Embryonic facial prominence (tissue), 1 donor: ENCODE measurements at regions not wholly inside any gene's neighbourhood (a gene's known extent, or its start where the extent isn't known, plus 50 kb on each side); places are given as distances from the start of the nearest gene placed in this dataset.

ENCODE experiments used
- DNase-seq: peaks from one replicate; pipeline ENCODE4 v3.0.0-alpha.2; 2016; ENCODE audit errors: extremely low spot score

GRCh38 chr11:70846781-70847655 lies 405.4 kb downstream of the SHANK2 start:
- DNase-seq, result no peak

DNA sequence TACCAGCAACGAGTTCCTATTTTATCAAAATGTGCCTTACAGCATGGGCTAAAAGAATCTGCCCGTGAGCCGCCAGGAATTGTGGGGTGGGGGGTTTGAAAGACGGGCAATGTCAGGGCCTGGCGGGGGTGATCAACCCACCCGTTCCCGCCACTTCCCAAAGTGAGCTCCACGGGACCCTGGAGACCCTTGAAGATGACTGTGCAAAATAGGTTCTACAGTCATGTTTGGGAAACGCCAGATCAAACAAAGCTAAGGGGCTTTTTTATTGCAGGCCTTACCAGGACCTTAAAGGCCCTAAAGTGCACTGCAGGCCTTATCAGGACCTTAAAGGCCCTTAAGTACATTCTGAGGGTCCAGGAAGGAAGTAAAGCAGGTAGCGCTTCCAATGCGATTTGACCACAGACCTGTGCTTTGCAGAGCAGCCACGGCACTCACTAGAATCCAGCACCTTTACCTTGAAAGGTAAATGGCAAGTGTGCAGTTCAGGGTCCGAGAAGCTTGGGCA lies 404.1 kb downstream of the SHANK2 start:
- DNase-seq, result no peak

GRCh38 chr11:70849031-70849430 lies 403.3 kb downstream of the SHANK2 start:
- no peak for DNase-seq

GRCh38 chr11:70851308-70851707 lies 401.1 kb downstream of the SHANK2 start:
- DNase-seq, result no peak

DNA sequence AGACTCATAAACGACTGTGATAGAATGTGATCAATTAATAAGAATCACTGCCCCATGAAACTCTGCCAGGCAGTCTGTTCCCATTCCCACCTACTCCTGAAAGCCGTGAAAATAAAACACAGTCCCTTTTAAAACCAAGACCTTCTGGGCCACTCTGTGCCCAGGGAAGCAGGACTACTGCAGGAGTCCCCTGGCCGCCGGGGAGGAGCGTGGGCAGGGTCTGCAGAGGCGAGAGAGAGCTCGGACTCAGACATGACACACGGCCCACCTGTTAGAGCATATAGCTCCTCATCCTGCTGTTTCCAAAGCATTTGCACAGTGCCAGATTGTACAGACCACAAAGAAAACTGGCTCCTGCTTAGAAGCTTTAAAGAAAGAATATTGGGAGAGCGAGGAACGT lies 400.5 kb downstream of the SHANK2 start:
- no peak for DNase-seq

GRCh38 chr11:70853068-70853769 lies 399.2 kb downstream of the SHANK2 start:
- DNase-seq, result no peak

DNA sequence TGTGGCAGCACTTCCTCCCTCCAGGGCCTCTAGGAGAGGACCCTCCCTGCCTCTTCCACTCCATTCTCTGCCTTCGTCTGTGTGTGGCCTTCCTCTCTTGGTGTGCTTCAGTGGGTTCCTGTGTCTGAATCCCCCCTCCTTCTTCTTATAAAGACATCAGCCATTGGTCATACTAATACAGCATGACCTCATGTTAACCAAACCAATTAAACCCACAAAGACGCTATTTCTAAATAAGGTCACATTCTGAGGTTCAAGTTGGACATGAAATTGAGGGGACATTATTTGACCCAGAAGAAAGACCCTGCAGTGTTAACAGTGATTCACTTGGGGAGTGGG lies 398.6 kb downstream of the SHANK2 start:
- no peak for DNase-seq

GRCh38 chr11:70854201-70854600 lies 398.2 kb downstream of the SHANK2 start:
- no peak for DNase-seq

DNA sequence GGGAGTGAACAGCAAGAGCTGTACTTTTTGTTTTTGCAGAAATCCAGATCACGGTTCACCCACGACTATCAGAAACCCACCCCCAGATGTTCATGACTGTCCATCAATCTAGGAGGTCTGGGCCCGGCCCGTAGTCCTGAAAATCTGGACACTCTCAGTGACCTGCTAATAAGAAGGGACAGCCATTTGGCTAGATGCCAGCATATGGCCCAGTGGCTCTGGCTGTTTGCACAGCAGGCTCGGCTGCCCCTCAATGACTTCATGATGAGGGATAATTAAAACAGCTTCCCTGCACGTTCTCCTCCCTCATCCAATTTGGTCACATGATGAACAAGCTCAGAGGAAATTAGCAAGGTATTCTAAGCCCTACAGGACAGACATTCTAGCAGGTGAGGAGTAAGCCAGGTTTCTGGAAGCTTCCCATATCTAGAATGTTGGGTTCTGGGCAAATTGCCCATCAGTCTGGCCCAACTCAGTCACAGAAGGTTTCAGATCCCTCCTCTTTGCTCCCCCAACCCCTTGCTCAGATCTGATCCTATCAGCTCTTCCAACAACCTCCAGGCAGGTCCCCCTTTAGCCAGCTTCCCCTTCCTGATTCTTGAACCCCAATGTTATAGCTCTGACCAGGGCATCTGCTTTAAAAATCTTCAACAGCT lies 397.3 kb downstream of the SHANK2 start:
- DNase-seq, result no peak

DNA sequence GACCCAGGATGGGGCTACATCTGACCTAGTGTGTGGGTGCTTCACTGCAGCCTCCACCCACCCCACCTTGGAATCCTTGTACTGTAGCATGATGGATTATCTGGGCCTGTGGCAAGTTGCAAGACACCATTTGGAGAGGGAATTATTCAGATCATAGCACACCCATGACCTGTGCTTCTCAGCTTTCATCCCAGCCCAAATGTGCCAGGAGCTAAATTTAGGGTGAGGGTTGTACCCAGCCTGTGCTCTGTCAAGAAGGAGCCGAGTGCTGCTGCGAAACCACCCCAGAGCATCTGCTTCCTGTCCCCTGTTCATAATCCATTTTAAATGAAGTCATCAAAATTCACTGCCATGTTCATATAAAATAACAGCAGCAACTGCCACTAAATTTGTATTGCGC lies 394.5 kb downstream of the SHANK2 start:
- DNase-seq, result no peak

DNA sequence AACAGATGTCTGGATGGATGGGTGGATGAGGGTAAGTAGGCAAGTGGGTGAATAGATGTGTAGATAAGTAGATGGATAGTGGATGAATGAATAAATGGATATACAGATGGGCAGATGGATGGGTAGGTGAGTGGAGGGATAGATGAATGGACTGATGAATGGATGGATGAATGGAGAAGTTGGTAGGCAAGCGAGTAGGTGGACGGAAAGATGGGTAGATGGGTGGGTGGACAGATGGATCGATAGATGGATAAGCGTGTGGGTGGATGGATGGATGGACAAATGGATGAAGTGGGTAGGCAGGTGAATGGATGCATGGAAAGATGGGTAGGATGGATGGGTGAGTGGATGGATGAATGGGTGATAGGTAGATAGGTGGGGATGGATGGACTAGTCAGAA lies 393.2 kb downstream of the SHANK2 start:
- no peak for DNase-seq

GRCh38 chr11:70860888-70861287 lies 391.5 kb downstream of the SHANK2 start:
- no peak for DNase-seq

DNA sequence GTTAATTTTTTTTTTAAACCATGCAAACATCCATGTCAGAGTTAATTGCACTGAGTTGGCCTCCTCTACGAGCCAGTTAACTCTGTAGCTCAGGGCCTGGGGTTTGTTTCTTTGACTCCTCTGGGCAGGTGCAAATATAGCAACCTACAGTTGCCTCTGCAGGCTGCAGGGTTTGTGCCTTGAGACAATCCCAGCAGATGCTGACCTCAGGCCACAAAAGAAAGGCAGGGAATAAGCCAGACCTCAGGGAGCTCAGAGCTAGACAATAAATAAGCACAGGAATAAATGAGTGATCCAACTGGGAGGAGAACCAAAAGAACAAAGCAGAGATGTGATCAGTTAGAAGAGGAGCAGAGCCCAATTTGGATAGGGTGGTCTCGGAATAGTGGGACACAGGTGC lies 390.8 kb downstream of the SHANK2 start:
- DNase-seq, result no peak

DNA sequence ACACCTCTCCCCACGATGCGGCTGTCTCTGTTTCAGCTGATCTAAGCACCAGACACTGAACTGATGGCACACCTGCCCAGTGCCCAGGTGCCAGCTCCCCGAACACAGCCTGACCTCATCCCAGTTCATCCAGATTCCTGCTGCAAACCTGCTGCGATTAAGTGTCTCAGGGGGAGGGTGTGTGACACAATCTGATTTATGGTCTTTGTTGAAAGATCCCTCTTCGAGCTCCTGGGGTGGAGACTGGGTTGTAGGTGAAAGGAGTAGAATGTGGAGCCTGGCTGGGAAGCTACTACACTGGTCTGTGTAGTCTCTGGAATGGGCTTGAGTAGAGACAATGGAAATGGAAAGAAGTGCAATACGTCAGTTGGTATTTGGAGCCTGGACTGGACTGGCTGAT lies 390.3 kb downstream of the SHANK2 start:
- no peak for DNase-seq

- no peak for DNase-seq
Observed at GRCh38 chr11:70863186-70863585, 389.2 kb downstream of the SHANK2 start.

DNA sequence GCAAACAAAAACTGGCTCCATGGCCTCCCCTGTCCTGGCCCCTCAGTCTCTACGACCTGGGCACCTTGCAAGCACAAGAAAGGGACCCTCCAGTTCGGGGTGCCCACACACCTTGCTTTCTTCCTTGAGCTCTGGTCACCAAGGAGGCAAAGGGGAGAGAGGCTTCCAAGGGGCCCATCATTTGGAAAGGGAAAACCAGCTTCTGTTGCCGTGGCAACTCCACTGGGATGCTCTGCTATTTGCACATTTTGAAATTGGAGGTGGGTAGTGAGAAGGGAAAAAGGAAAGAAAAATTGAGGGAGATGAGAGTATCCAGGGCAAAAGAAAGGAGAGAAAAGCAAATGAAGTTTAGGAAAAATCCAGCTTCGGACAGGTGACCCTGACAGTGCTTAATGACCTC lies 388.4 kb downstream of the SHANK2 start:
- no peak for DNase-seq

DNA sequence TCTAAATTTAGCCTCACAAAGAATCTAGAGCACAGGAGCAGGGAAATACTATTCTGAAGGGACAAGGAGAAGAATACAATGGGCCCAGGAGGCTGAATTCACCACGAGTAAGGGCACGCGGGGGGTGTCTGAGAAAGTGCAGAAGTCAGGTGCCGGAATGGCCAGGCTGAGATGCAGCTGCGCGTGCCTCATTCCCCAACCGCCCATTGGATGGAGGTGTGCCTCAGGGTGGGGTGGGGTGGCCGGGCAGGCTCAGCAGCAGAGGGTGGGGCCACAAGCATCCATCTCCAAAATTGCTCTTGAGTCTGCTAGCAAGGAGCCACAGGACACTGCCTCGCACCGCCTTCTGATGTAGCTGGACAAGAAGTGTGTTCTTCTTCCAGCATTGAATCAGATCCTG lies 387.0 kb downstream of the SHANK2 start:
- no peak for DNase-seq

- no peak for DNase-seq
Observed at GRCh38 chr11:70866834-70867233, 385.5 kb downstream of the SHANK2 start.

DNA sequence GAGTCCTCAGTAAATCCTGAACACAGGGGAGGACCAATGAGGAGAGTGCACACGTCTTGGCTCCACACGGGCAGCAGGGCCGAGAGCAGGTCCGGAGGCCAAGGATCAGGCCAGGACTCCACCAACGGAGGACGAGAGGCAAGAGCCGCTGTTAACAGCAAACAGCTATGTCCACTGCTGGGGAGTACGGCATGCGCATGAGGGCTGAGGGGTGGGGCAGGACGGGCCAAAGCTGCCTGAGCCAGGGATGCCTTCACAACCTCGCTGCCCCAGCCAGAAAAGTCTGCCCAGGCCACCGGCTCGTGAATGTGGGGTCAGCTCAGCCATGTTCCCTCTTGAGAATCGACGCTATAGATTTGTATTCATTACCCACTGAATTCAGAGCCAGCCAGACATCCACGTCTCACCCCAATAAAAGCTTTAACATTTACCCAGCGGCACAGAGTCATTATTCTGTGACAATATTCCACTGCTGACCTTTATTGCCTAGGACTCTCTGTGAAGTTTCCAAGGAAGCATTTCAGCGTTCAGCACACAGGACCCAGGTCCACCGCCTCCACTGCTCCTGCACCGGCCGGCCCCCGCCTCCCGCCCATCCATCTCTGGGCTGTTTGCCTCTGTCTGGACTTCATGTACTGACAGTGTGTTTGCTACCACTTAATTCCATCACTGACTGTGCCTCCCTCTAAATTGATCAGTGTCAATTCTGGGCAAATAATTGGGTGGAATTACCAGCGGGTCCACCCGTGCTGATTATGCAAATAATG lies 384.9 kb downstream of the SHANK2 start:
- no peak for DNase-seq

GRCh38 chr11:70868341-70868885 lies 384.0 kb downstream of the SHANK2 start:
- DNase-seq, result no peak

DNA sequence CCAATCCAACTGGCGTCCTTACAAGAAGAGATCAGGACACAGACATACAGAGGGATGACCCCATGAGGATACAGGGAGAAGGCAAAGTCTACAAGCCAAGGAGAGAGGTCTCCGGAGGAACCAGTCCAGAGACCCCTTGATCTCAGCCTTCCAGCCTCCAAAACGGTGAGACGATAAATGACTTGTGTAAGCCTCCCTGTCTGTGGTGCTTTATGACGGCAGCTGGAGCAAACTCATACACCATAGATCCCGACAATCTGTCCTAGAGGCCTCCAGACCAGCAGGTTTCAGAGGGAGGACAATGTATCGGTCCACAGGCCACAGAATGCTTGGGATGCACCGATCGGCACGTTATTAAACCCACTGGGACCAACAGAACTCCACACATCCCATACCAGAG lies 383.3 kb downstream of the SHANK2 start:
- DNase-seq, result no peak

GRCh38 chr11:70871881-70872280 lies 380.5 kb downstream of the SHANK2 start:
- DNase-seq, result no peak
